Neural progenitor cell (in vitro differentiated cells): ENCODE measurements at regions not wholly inside any gene's neighbourhood (a gene's known extent, or its start where the extent isn't known, plus 50 kb on each side); places are given as distances from the start of the nearest gene placed in this dataset.

Experiments used
- CTCF ChIP-seq: fragments of 200-600 bp; sonication (generic); IDR thresholded peaks from 2 replicates; pipeline ENCODE4 v1.5.1; 2017; ENCODE audit warnings: antibody characterized with exemption, mild to moderate bottlenecking
- EZH2 ChIP-seq: fragments of 200-600 bp; sonication (generic); IDR thresholded peaks from 2 replicates; pipeline ENCODE4 v1.6.1; 2017; ENCODE audit warnings: antibody characterized with exemption, mild to moderate bottlenecking, moderate library complexity
- EZH2phosphoT487 ChIP-seq: fragments of 200-600 bp; sonication (generic); IDR thresholded peaks from 2 replicates; pipeline ENCODE4 v1.6.1; 2017; ENCODE audit warnings: antibody characterized with exemption

- no peak for TF ChIP-seq CTCF
- no peak for TF ChIP-seq EZH2
- no peak for TF ChIP-seq EZH2phosphoT487
These were observed 934.9 kb upstream of the AUTS2 start for GRCh38 chr7:68663392-68663791.
